ENCODE measurements at regions not wholly inside any gene's neighbourhood (a gene's known extent, or its start where the extent isn't known, plus 50 kb on each side); places are given as distances from the start of the nearest gene placed in this dataset.

- TF ChIP-seq ZNF274 (IDR thresholded peaks at IDR 0.05; ENCODE audit: low read depth, low read length) (no peak), YY1 (IDR thresholded peaks at IDR 0.05; ENCODE audit: insufficient read depth, insufficient read length) (no peak), SUZ12 (IDR thresholded peaks at IDR 0.05; ENCODE audit: extremely low read depth, insufficient read depth, insufficient read length) (no peak)
These were observed 132.3 kb downstream of the FOXI3 start for GRCh38 chr2:88320076-88320773.

All from NT2/D1 (cell line).